HEK293T (cell line): ENCODE measurements at regions not wholly inside any gene's neighbourhood (a gene's known extent, or its start where the extent isn't known, plus 50 kb on each side); places are given as distances from the start of the nearest gene placed in this dataset.

Source experiments
- ARNT ChIP-seq: fragments of 450-650 bp; IDR thresholded peaks from 2 replicates; pipeline ENCODE4 v1.6.1; 2017; ENCODE audit warnings: mild to moderate bottlenecking
- FOXK2 ChIP-seq: fragments of 450-650 bp; IDR thresholded peaks from 2 replicates; pipeline ENCODE4 v1.6.1; 2016; ENCODE audit warnings: mild to moderate bottlenecking
- HDGF ChIP-seq: fragments of 450-650 bp; IDR thresholded peaks from 2 replicates; pipeline ENCODE4 v1.6.1; 2017; ENCODE audit warnings: antibody characterized with exemption, borderline replicate concordance
- L3MBTL2 ChIP-seq: fragments of 450-650 bp; conservative IDR thresholded peaks from 2 replicates; pipeline ENCODE4 v1.6.1; 2016; ENCODE audit warnings: mild to moderate bottlenecking
- PKNOX1 ChIP-seq: fragments of 450-650 bp; IDR thresholded peaks from 2 replicates; pipeline ENCODE4 v1.6.1; 2016

DNA sequence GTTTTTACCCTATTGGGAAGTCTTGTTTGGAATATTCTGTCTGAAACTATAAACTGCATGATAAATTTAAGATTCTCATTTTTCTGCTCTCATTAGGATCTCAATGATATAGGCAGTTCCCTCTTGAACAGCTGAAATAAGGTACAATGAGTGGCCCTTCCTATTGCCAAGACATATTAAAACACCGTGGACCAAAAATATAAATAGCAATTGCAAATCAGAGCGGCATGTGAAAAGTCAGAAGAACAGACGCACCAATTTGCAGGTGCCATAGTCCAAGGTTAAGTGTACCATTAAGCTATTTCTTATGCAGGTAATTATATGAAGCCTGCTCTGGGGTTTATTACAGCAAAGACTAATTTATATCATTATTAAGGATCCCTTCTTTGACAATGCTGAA, 920.8 kb upstream of the CELF2 start:
- TF ChIP-seq ARNT (no peak), HDGF (no peak), L3MBTL2 (no peak), PKNOX1 (no peak), FOXK2 (no peak)
